ENCODE measurements at regions not wholly inside any gene's neighbourhood (a gene's known extent, or its start where the extent isn't known, plus 50 kb on each side); places are given as distances from the start of the nearest gene placed in this dataset.
"Not testable (repeated sequence)": the region's sequence is repeated elsewhere in the genome, so short reads cannot be mapped to it uniquely, and the experiment has no call there.

DNA sequence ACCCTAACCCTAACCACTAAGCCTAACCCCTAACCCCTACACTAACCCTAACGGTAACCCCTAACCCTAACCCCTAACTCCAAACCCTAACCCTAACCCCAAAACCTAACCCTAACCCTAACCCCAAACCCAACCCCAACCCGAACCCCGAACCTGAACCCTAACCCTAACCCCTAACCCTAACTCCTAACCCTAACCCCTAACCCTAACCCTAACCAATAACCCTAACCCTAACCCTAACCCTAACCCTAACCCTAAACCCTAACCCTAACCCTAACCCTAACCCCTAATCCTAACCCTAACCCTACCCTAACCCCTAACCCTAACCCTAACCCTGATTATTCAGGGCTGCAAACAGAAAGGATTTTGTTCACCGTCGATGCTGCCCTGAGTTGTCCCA, 144.6 kb upstream of the DUSP22 start:
- H3K27ac ChIP-seq = not testable (repeated sequence)

DNA sequence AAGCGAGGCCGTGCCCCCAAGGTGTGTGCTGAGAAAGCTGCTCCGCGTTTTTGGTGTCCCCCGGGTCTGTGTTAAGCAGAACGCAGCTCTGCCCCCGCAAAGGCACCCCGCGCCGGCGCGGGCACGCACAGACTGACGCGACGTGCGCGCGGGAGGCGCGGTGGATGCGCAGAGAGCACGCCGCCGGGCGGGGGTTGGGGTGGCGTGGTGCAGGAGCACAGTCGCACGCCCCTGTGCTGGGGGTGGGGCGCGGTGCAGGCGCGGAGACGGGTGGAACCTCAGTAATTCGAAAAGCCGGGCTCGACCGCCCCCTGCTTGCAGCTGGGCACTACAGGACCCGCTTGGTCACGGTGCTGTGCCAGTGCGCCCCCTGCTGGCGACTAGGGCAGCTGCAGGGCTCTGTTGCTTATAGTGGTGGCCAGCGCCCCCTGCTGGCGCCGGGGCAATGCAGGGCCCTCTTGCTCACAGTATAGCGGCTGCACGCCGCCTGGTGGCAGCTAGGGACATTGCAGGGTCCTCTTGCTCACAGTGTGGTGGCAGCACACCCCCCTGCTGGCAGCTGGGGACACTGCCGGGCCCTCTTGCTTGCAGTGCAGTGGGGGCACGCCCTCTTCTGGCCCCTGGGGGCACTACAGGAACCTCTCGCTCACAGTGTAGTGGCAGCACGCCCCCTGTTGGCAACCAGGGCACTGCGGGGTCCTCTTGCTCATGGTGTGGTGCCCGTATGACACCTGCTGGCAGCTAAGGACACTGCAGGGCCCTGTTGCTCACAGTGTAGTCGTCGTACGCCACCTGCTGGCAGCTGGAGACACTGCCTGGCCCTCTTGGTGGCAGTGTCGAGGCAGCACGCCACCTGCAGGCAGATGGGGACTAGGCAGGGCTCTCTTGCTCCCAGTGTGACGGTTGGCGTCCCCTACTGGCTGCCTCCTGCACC, 144.0 kb upstream of the DUSP22 start:
- not testable (repeated sequence) for H3K27ac ChIP-seq

DNA sequence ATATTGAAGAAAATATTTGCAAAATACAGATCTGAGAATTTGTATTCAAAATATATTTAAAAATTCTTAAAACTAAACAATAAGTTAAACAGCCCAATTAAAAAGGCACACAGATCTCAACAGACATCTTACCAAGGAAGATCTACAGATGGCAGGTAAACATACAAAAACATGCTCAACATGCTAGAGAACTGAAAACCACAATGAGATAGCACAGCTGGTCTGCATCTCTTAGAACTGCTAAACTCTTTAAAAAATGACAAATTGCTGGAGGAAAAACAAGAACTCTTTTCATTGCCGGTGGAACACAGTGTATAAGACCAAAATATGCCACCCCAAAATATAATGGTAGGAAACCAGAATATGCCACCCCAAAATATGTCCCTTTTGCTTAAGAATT, 142.1 kb upstream of the DUSP22 start:
- not testable (repeated sequence) for H3K27ac ChIP-seq

More for the DNA sequence above, 144.0 kb upstream of the DUSP22 start:
- TF ChIP-seq CTCF (conservative IDR thresholded peaks at IDR 0.05) = peak; percentile 70

DNA sequence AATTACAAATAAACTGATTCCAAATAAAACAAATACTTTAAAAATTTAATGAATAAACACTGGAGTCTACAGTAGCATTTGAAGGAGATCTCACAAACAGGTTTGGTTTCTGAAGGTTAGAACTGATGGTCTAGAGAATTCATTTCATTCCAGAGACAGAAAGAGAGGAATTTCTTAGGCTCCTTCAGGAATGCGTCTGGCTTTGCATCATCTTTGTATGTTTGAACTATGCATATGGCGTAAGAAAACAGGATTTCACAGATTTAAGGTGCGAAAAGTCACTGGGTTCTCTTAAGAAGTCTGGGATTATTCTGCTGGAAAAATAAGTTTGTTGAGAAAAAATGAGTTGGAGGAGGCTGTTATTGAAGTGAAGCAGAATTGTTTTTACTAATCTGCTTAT, 139.9 kb upstream of the DUSP22 start:
- not testable (repeated sequence) for H3K27ac ChIP-seq

DNA sequence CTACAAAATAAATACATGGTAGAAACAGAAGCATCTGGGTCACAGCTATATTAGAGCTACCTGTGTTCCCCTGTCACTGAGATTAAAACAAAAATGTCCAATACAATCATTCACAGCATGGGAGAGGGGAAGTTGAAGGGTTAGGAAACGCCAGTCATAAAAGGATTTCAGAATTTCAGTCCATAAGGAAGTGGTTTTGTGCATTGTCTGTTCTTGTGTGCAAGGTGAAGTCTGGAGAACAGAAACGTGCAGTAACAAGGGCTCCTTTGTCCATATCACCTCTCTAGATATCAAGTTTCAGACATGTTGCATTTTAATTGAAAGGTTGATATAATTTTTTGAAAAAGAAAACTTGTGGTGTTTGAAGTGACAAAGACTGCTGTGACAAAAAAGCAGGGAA, 139.3 kb upstream of the DUSP22 start:
- not testable (repeated sequence) for H3K27ac ChIP-seq

GRCh38 chr6:153867-154266, 138.4 kb upstream of the DUSP22 start:
- H3K27ac ChIP-seq = not testable (repeated sequence)

DNA sequence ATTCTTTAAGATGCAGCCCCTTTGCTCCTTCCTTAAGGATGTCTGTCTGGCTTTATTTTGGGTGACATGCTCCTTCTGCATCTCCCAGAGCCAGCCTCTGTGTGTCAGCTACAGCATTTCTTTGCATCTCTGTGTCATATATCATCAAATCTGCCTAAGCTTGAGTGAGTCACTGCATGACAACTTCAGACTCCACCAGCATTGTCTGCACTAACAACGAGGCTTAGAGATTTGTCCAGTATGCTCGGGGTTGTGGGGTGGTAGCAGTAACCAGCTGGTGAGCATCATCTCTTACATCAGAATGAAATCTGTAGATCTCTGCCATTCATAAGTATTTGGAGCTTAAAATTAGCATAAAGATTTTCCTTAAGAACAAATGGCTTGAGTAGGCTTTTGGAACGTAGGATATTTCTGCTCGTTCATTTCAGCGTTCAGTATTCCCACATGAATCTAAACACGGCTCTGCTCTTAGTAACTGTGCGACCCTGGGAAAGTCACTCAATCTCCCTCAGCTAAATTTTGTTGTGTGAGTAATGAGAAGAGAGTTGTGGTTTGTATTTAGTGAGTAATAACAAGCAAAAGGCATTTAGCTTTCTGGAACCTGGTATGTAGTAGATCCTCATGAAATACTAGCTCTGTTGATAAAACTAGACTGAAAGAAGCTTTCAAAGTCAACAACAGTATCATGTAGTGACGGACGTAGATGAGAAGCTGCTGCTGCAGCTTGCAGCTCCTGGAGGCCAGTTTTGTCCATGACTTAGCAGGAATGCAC, 137.8 kb upstream of the DUSP22 start:
- not testable (repeated sequence) for H3K27ac ChIP-seq

GRCh38 chr6:156010-156409, 136.3 kb upstream of the DUSP22 start:
- TF ChIP-seq ZFX (IDR thresholded peaks at IDR 0.05) = no peak
- no peak for TF ChIP-seq CTCF (conservative IDR thresholded peaks at IDR 0.05)

DNA sequence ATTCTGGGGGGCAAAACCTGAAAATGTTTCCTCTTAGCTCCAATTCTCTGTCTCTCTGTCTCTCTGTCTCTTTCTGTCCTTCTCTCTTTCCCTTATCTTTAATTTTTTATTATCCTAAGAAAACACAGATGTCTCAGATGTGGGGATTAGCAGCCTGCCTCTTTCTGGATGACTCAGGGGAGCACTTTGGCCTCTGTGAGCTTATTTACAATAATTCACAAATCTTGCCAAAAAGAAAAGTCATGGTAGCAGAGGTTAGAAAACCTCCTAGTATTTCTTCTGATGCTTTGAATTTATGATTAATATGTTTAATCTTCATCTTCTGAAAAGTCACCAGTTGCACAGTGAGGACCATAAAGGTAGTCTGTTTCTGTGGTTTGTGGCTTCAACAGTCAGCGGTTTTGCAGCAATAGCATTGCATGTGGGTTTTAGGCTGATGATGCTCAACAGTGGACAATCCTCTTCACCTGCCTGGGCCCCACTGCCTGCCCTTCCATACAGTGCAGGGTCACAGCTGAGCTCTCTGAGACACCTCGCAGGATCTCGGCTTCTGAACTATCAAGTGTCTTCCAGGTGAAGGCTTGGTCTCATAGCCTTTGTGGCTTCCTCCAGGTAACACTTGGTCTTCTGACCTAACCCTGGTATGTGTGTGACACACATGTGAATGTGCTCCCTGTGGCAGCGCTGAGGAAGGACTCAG, 135.7 kb upstream of the DUSP22 start:
- H3K27ac ChIP-seq = not testable (repeated sequence)

More at GRCh38 chr6:156010-156409, 136.3 kb upstream of the DUSP22 start:
- no peak overlapping the region for H3K27ac ChIP-seq

DNA sequence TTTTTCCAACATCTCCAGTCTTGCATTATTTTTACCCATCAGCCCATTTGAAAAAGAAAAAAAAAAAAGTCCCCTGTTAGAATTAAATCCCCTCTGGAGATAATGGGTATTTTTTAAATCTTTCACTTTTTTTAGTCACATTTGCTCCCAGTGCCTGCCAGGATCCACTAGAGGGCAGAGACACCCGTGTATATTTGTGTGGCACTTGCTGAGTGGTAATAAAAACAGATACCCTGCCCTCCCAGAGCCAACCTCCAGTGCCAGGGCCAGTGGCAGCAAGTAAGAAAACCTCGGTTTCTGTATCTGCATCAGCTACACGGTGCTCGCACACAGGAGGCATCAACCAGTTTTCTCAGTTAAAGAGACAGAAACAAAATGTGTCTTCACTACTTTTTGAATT, 135.1 kb upstream of the DUSP22 start:
- not testable (repeated sequence) for H3K27ac ChIP-seq
- TF ChIP-seq CTCF (conservative IDR thresholded peaks at IDR 0.05) = peak; percentile 51

GRCh38 chr6:161657-162056, 130.6 kb upstream of the DUSP22 start:
- not testable (repeated sequence) for H3K27ac ChIP-seq

DNA sequence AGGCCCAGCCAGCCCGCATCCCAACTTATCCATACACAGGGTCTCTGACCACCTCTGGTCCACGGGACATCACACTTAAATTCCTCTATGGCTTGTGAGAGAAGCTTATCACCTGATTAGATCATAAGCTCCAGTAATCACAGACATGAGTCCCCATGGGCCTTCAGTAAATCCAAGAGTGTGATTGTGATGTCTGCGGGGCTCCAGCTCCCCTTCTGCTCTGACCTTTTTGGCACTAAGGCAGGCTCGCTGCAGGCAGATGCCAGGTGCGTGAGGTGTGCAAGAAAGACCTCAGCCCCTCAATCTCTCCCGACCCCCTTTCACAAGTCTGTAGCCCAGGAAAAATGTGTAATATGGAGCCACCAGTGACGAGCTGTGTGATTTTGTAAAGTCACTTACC, 127.6 kb upstream of the DUSP22 start:
- no peak for TF ChIP-seq CTCF (conservative IDR thresholded peaks at IDR 0.05)
- H3K27ac ChIP-seq = no peak overlapping the region

All from C4-2B (cell line).